Heart right ventricle (tissue), 16 donors: ENCODE measurements at regions not wholly inside any gene's neighbourhood (a gene's known extent, or its start where the extent isn't known, plus 50 kb on each side); places are given as distances from the start of the nearest gene placed in this dataset.

Source experiments
- ATAC-seq, 8 donors: fragments of 200-7000 bp; cut with Tn5 transposase; one replicate each; pipeline ENCODE4 v1.9.1; 2020; ENCODE audit warnings: mild to moderate bottlenecking in 8 of 8, moderate library complexity in 8 of 8, moderate number of reproducible peaks in 1 of 8
- DNase-seq, 2 donors: peaks; one replicate each; pipeline ENCODE4 v3.0.0-alpha.2; 2020
- H3K27ac ChIP-seq, 10 donors: fragments of 200-600 bp; sonication (generic) in 2 of 10; one replicate each; pipeline versions ENCODE4 v1.5.0 to v1.8.0; 2020 to 2022; ENCODE audit warnings: mild to moderate bottlenecking in 3 of 10
- H3K27me3 ChIP-seq, 7 donors: fragments of 200-600 bp; one replicate each; pipeline ENCODE4 v1.8.0; 2021 to 2022; ENCODE audit warnings: mild to moderate bottlenecking in 2 of 7
- H3K36me3 ChIP-seq, 9 donors: fragments of 200-600 bp; sonication (generic) in 1 of 9; one replicate each; pipeline versions ENCODE4 v1.5.0 to v1.8.0; 2020 to 2022; ENCODE audit warnings: mild to moderate bottlenecking in 2 of 9
- H3K4me1 ChIP-seq, 9 donors: fragments of 200-600 bp; sonication (generic) in 1 of 9; one replicate each; pipeline versions ENCODE4 v1.5.0 to v1.8.0; 2020 to 2022; ENCODE audit warnings: mild to moderate bottlenecking in 4 of 9
- H3K4me3 ChIP-seq, 10 donors: fragments of 200-600 bp; sonication (generic) in 2 of 10; one replicate each; pipeline versions ENCODE4 v1.5.0 to v1.8.0; 2020 to 2022; ENCODE audit warnings: mild to moderate bottlenecking in 7 of 10, moderate library complexity in 2 of 10
- H3K9me3 ChIP-seq, 11 donors: fragments of 200-600 bp in 10 of 11; sonication (generic) in 2 of 11; one replicate each; pipeline versions ENCODE4 v1.5.0 to v1.8.0; 2013 to 2022; ENCODE audit warnings: mild to moderate bottlenecking in 2 of 11, control low read depth in 1 of 11, moderate library complexity in 1 of 11
- CTCF ChIP-seq, 9 donors: fragments of 200-600 bp; sonication (generic) in 2 of 9; IDR thresholded peaks; one replicate each; pipeline versions ENCODE4 v1.5.0 to v1.8.0; 2021 to 2022; ENCODE audit warnings: antibody characterized with exemption in 9 of 9, mild to moderate bottlenecking in 5 of 9, moderate library complexity in 1 of 9
- WGBS, 2 donors: extraction: QIAGEN DNeasy Blood & Tissue Kit; methylation state at CpG; one replicate each; pipeline ENCODE4 v1.1.7; 2013; ENCODE audit warnings: inconsistent platforms in 1 of 2; 5-methylcytosine and 5-hydroxymethylcytosine counted together
- intact Hi-C, 10 donors: fragments of 100-400 bp; cut with DNase I; formaldehyde crosslinking; loops; one replicate each; pipeline versions ENCODE4 v1.11.1 to v1.14.2; 2022
- donor health status: Arrhythmogenic right ventricular cardiomyopathy.
- donor health status: ischemic (EF 13 %, LVEDD 7.1; RV severe dilation, severe dysfunction).
- donor health status: healthy with polysubstance abuse.
- donor health status: DM: no; HTN: yes; CAD: no.
- donor health status: DM: no; HTN: no; CAD: no.
- donor health status: ischemic (EF 25% LVEDD 6.9; RV normal size, moderate dysfunction).
- donor health status: ischemic (EF 25% LVEDD 5.7; RV mildly dilated, moderate dysfunction).
- donor health status: healthy.
- donor health status: DM: yes; HTN: yes; CAD: no.
- donor health status: Ischemic cardiomyopathy.
- donor health status: ischemic (EF 35%, LVEDD 5.7; RV mildly dilated, moderate dysfunction).
- donor health status: nonischemic (EF 11% LVEDD 7.7; RV severe dilation, severe dysfunction).
- donor health status: DM: yes; HTN: yes; CAD: no.
- donor health status: PGD.
- donor health status: ischemic (EF 29% LVEDD 5.4; RV normal size, mild dysfunction).
- donor health status: nonischemic (EF 23%, LVEDD 6.1; RV moderate dilation, normal function).

- Histone ChIP-seq H3K9me3 (peaks cover 0 to 2% (median 0%) of the 10 kb centered on the region in 11 donors), H3K4me3 (no peak overlapping the region), H3K36me3 (no peaks in the 10 kb centered on the region), H3K27me3 (peaks cover 0 to 29% (median 0%) of the 10 kb centered on the region in 7 donors), H3K27ac (no peak overlapping the region), H3K4me1 (no peaks in the 10 kb centered on the region)
- intact Hi-C loops, result loop anchor here in 1 of 10 donors (5.0 kb wide), 1 partner anchor 49 kb away; no protein-coding TSS in a partner anchor
- WGBS, 2 donors, result 80 to 83% methylated on average over 4 of the region's 4 CpGs
- ATAC-seq (no peak), DNase-seq (no peak)
- TF ChIP-seq CTCF (IDR thresholded peaks at IDR 0.05), result no peak
Measured at GRCh38 chr9:113786071-113786470, 90.0 kb upstream of the ZNF618 start.

- Histone ChIP-seq H3K27ac (no peak overlapping the region), H3K4me3 (no peak overlapping the region), H3K36me3 (no peaks in the 10 kb centered on the region), H3K27me3 (peaks cover 0 to 35% (median 0%) of the 10 kb centered on the region in 7 donors), H3K4me1 (no peaks in the 10 kb centered on the region), H3K9me3 (peaks cover 0 to 5% (median 0%) of the 10 kb centered on the region in 11 donors)
- DNase-seq (no peak), ATAC-seq (no peak)
- 79 to 84% methylated on average over 8 of the region's 8 CpGs for WGBS, 2 donors
- intact Hi-C loops, result loop anchor here in 1 of 10 donors (5.0 kb wide), 1 partner anchor 51 kb away; no protein-coding TSS in a partner anchor
- TF ChIP-seq CTCF (IDR thresholded peaks at IDR 0.05), result no peak
Measured at GRCh38 chr9:113787871-113788270, 88.2 kb upstream of the ZNF618 start.

GRCh38 chr9:113788616-113789330, 87.3 kb upstream of the ZNF618 start:
- Histone ChIP-seq H3K4me1 (no peaks in the 10 kb centered on the region), H3K27ac (no peak overlapping the region), H3K36me3 (no peaks in the 10 kb centered on the region), H3K4me3 (no peak overlapping the region), H3K27me3 (peaks cover 0 to 30% (median 0%) of the 10 kb centered on the region in 7 donors), H3K9me3 (peaks cover 0 to 5% (median 0%) of the 10 kb centered on the region in 11 donors)
- intact Hi-C loops, result loop anchor here in 1 of 10 donors (5.0 kb wide), 1 partner anchor 51 kb away; no protein-coding TSS in a partner anchor
- no peak for DNase-seq
- no peak for TF ChIP-seq CTCF (IDR thresholded peaks at IDR 0.05)
- no peak for ATAC-seq
- WGBS, 2 donors, result 52% methylated on average over 10 of the region's 10 CpGs

GRCh38 chr9:113790093-113790492, 86.0 kb upstream of the ZNF618 start:
- intact Hi-C loops, result no loop called here
- ATAC-seq (no peak), DNase-seq (no peak)
- 92 to 94% methylated on average over 11 of the region's 11 CpGs for WGBS, 2 donors
- Histone ChIP-seq H3K9me3 (peaks cover 0 to 5% (median 0%) of the 10 kb centered on the region in 11 donors), H3K4me1 (no peaks in the 10 kb centered on the region), H3K27ac (no peak overlapping the region), H3K36me3 (no peaks in the 10 kb centered on the region), H3K4me3 (no peak overlapping the region), H3K27me3 (peaks cover 0 to 34% (median 0%) of the 10 kb centered on the region in 7 donors)
- no peak for TF ChIP-seq CTCF (IDR thresholded peaks at IDR 0.05)
